Fibroblast of upper back skin (primary cell): ENCODE measurements at regions not wholly inside any gene's neighbourhood (a gene's known extent, or its start where the extent isn't known, plus 50 kb on each side); places are given as distances from the start of the nearest gene placed in this dataset.
A peak's percentile ranks its signal among the peaks of the same experiment; 100 is the strongest.

Source experiments
- DNase-seq: peaks from one replicate; pipeline ENCODE4 v3.0.0-alpha.2; 2013

GRCh38 chr10:123502983-123503382 is 163.2 kb upstream of the GPR26 start:
- no peak for DNase-seq

GRCh38 chr10:123506455-123506854 is 159.7 kb upstream of the GPR26 start:
- no peak for DNase-seq

GRCh38 chr10:123507298-123507697 is 158.9 kb upstream of the GPR26 start:
- no peak for DNase-seq

- DNase-seq = no peak
Measured at GRCh38 chr10:123509338-123509737, 156.8 kb upstream of the GPR26 start.

- DNase-seq = peak; percentile 25
Measured at GRCh38 chr10:123512901-123513775, 153.0 kb upstream of the GPR26 start.

GRCh38 chr10:123513870-123514269 is 152.3 kb upstream of the GPR26 start:
- no peak for DNase-seq

- DNase-seq = no peak
Measured at GRCh38 chr10:123514996-123515395, 151.2 kb upstream of the GPR26 start.

GRCh38 chr10:123515661-123516060 is 150.5 kb upstream of the GPR26 start:
- DNase-seq = no peak

GRCh38 chr10:123516291-123516690 is 149.9 kb upstream of the GPR26 start:
- no peak for DNase-seq

GRCh38 chr10:123517426-123517825 is 148.7 kb upstream of the GPR26 start:
- no peak for DNase-seq

GRCh38 chr10:123517901-123518300 is 148.3 kb upstream of the GPR26 start:
- DNase-seq = no peak

- DNase-seq = no peak
Measured at GRCh38 chr10:123518765-123519164, 147.4 kb upstream of the GPR26 start.

- no peak for DNase-seq
Measured at GRCh38 chr10:123519861-123520260, 146.3 kb upstream of the GPR26 start.

GRCh38 chr10:123521076-123521475 is 145.1 kb upstream of the GPR26 start:
- no peak for DNase-seq

GRCh38 chr10:123521556-123521955 is 144.6 kb upstream of the GPR26 start:
- no peak for DNase-seq

- no peak for DNase-seq
Measured at GRCh38 chr10:123522702-123523312, 143.3 kb upstream of the GPR26 start.

- DNase-seq = no peak
Measured at GRCh38 chr10:123523833-123524232, 142.3 kb upstream of the GPR26 start.

- no peak for DNase-seq
Measured at GRCh38 chr10:123526356-123527064, 139.6 kb upstream of the GPR26 start.

GRCh38 chr10:123527151-123527550 is 139.0 kb upstream of the GPR26 start:
- no peak for DNase-seq

GRCh38 chr10:123529146-123529760 is 136.9 kb upstream of the GPR26 start:
- DNase-seq = no peak

- no peak for DNase-seq
Measured at GRCh38 chr10:123530166-123530870, 135.8 kb upstream of the GPR26 start.

GRCh38 chr10:123535386-123535785 is 130.8 kb upstream of the GPR26 start:
- no peak for DNase-seq
